Panc1 (cell line): ENCODE measurements at regions not wholly inside any gene's neighbourhood (a gene's known extent, or its start where the extent isn't known, plus 50 kb on each side); places are given as distances from the start of the nearest gene placed in this dataset.

Experiments
- ATAC-seq: fragments of 200-7000 bp; cut with Tn5 transposase; 2 replicates; pipeline ENCODE4 v1.9.1; 2020; ENCODE audit warnings: mild to moderate bottlenecking, moderate library complexity
- BruUV-seq: library from RNA; stranded (reverse); fragments of 400-500 nt; replicated peaks from 2 replicates; lab custom pipeline; 2021; lab: Mats Ljungman, UMichigan
- CTCF ChIA-PET: fragments of 300-600 bp; sonication (Branson Sonifier 250); formaldehyde crosslinking; loops from one replicate; lab custom pipeline; 2022; ENCODE audit warnings: antibody characterized with exemption; lab: Charles Lee
- POLR2A ChIA-PET: fragments of 300-600 bp; sonication (Branson Sonifier 250); formaldehyde crosslinking; loops from one replicate; lab custom pipeline; 2022; ENCODE audit warnings: antibody characterized with exemption; lab: Charles Lee
- DNase-seq: peaks from one replicate; pipeline ENCODE4 v3.0.0-alpha.2; 2010; ENCODE audit warnings: low read depth, low spot score
- H3K27ac ChIP-seq: 2 replicates; pipeline ENCODE4 v1.5.1; 2011; ENCODE audit warnings: mild to moderate bottlenecking, low read length, inconsistent platforms
- H3K27me3 ChIP-seq: fragments of 200-500 bp; sonication (Bioruptor generic); 2 replicates; pipeline ENCODE4 v1.6.0; 2014; ENCODE audit warnings: low read length, inconsistent platforms; ENCODE audit not compliant: control insufficient read depth, insufficient read depth
- H3K36me3 ChIP-seq: fragments of 200-500 bp; sonication (Bioruptor generic); 2 replicates; pipeline ENCODE4 v1.5.1; 2014; ENCODE audit warnings: inconsistent platforms, mild to moderate bottlenecking, low read length, moderate library complexity; ENCODE audit not compliant: control insufficient read depth, insufficient read depth
- H3K4me1 ChIP-seq: 2 replicates; pipeline ENCODE4 v1.5.1; 2011; ENCODE audit warnings: inconsistent platforms, mild to moderate bottlenecking, low read length, moderate library complexity; ENCODE audit not compliant: control insufficient read depth, insufficient read depth
- H3K4me3 ChIP-seq, 2 experiments: 2 replicates each; pipeline ENCODE4 v1.5.1; 2011 to 2012; ENCODE audit warnings: low read depth in 2 of 2, low read length in 2 of 2, mild to moderate bottlenecking in 2 of 2, inconsistent platforms in 1 of 2, moderate library complexity in 1 of 2
- H3K9me3 ChIP-seq: fragments of 200-500 bp; sonication (Bioruptor generic); 2 replicates; pipeline ENCODE4 v1.5.1; 2014; ENCODE audit warnings: low read depth, mild to moderate bottlenecking, inconsistent platforms, low read length, moderate library complexity; ENCODE audit not compliant: control insufficient read depth, insufficient read depth
- POLR2AphosphoS5 ChIP-seq: IDR thresholded peaks from 2 replicates; pipeline ENCODE4 v1.6.1; 2012; ENCODE audit warnings: mild to moderate bottlenecking, low read depth, low read length, moderate library complexity
- SIN3A ChIP-seq: IDR thresholded peaks from 2 replicates; pipeline ENCODE4 v1.6.1; 2012; ENCODE audit warnings: low read depth, mild to moderate bottlenecking, low read length, moderate library complexity, borderline replicate concordance; ENCODE audit not compliant: insufficient read depth
- TCF7L2 ChIP-seq: IDR thresholded peaks from 2 replicates; pipeline ENCODE4 v1.6.1; 2011; ENCODE audit warnings: mild to moderate bottlenecking, low read depth, low read length, inconsistent platforms
- in situ Hi-C: cut with HindIII; loops from 2 replicates; pipeline ENCODE4 v1.10.0; 2016; ENCODE audit warnings: low sequenced_read_pairs, low pct_unique_long_range_greater_than_20kb
- intact Hi-C: fragments of 100-400 bp; cut with micrococcal nuclease; formaldehyde crosslinking; loops from one replicate; pipeline ENCODE4 v1.10.0; 2022; ENCODE audit not compliant: unreplicated experiment
- TF ChIP-seq, protein P1 (sequence below), 2 experiments: IDR thresholded peaks; 2 replicates each; pipeline ENCODE4 v1.6.1; 2011 to 2012; ENCODE audit warnings: low read depth in 2 of 2, control low read depth in 1 of 2, low read length in 1 of 2, mild to moderate bottlenecking in 1 of 2, moderate library complexity in 1 of 2; ENCODE audit not compliant: insufficient read depth in 1 of 2
- TF ChIP-seq, protein P2 (sequence below): fragments of 450-650 bp; IDR thresholded peaks from 2 replicates; pipeline ENCODE4 v1.5.1; 2017; ENCODE audit warnings: mild to moderate bottlenecking

DNA sequence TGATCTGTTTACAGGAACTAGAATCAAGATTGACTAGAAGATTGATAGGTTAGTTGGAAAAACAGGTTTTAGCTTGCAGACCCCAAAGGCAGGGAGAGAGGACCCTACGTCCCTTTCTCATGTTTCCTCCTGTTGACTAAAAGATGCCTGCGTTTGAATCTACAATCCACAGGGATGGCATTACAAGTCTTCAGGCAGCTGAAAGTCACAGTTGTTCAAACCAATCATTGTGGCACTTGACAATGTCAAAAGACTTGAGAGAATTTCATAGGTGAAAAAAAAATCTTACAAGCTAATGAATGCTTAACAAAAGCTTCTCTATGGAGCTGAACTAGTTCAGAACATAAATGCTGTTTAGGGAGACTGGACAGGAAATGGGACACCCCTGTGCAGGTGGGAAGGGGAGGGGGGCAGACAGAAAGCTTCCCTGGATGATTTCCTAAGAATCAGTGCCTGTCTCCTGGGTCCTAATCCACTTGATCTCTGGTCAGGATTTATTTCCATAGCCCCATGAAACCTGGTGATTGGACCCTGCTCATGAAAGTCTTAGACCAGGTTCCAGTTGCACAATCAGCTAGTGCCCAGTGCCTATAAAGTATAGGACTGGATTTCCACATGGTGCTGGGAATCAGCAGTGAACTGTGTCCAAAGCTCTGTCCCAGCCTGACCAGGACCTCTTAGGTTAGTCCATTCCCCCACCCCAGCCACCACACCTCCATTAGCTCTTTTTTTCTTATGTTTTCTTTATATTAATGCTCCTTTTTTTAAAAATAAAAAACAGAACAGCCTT is 91.6 kb upstream of the BCAR3 start:
- ChIA-PET POLR2A (no interaction called here), CTCF (no interaction called here)
- intact Hi-C loops, result no loop called here
- TF ChIP-seq POLR2AphosphoS5 (no peak), SIN3A (no peak), TCF7L2 (no peak)
- TF ChIP-seq, protein P1, sequence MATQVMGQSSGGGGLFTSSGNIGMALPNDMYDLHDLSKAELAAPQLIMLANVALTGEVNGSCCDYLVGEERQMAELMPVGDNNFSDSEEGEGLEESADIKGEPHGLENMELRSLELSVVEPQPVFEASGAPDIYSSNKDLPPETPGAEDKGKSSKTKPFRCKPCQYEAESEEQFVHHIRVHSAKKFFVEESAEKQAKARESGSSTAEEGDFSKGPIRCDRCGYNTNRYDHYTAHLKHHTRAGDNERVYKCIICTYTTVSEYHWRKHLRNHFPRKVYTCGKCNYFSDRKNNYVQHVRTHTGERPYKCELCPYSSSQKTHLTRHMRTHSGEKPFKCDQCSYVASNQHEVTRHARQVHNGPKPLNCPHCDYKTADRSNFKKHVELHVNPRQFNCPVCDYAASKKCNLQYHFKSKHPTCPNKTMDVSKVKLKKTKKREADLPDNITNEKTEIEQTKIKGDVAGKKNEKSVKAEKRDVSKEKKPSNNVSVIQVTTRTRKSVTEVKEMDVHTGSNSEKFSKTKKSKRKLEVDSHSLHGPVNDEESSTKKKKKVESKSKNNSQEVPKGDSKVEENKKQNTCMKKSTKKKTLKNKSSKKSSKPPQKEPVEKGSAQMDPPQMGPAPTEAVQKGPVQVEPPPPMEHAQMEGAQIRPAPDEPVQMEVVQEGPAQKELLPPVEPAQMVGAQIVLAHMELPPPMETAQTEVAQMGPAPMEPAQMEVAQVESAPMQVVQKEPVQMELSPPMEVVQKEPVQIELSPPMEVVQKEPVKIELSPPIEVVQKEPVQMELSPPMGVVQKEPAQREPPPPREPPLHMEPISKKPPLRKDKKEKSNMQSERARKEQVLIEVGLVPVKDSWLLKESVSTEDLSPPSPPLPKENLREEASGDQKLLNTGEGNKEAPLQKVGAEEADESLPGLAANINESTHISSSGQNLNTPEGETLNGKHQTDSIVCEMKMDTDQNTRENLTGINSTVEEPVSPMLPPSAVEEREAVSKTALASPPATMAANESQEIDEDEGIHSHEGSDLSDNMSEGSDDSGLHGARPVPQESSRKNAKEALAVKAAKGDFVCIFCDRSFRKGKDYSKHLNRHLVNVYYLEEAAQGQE (IDR thresholded peaks at IDR 0.05; ENCODE audit: insufficient read depth in 1 of 2, low read depth in 2 of 2, low read length in 1 of 2), result no peak
- TF ChIP-seq, protein P2, sequence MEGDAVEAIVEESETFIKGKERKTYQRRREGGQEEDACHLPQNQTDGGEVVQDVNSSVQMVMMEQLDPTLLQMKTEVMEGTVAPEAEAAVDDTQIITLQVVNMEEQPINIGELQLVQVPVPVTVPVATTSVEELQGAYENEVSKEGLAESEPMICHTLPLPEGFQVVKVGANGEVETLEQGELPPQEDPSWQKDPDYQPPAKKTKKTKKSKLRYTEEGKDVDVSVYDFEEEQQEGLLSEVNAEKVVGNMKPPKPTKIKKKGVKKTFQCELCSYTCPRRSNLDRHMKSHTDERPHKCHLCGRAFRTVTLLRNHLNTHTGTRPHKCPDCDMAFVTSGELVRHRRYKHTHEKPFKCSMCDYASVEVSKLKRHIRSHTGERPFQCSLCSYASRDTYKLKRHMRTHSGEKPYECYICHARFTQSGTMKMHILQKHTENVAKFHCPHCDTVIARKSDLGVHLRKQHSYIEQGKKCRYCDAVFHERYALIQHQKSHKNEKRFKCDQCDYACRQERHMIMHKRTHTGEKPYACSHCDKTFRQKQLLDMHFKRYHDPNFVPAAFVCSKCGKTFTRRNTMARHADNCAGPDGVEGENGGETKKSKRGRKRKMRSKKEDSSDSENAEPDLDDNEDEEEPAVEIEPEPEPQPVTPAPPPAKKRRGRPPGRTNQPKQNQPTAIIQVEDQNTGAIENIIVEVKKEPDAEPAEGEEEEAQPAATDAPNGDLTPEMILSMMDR, result no peak
- H3K36me3 ChIP-seq, result no peaks in the 10 kb centered on the region
- H3K9me3 ChIP-seq, result no peaks in the 10 kb centered on the region
- H3K27me3 ChIP-seq, result no peaks in the 10 kb centered on the region
- no peak overlapping the region; the same call in 1 of the 2 replicates for H3K27ac ChIP-seq
- H3K4me3 ChIP-seq, result no peak overlapping the region
- no peaks in the 10 kb centered on the region; the same call in 1 of the 2 replicates for H3K4me1 ChIP-seq
- in situ Hi-C loops, result no loop called here
- no peak for DNase-seq
- no TSS peak for BruUV-seq
- no peak for ATAC-seq

DNA sequence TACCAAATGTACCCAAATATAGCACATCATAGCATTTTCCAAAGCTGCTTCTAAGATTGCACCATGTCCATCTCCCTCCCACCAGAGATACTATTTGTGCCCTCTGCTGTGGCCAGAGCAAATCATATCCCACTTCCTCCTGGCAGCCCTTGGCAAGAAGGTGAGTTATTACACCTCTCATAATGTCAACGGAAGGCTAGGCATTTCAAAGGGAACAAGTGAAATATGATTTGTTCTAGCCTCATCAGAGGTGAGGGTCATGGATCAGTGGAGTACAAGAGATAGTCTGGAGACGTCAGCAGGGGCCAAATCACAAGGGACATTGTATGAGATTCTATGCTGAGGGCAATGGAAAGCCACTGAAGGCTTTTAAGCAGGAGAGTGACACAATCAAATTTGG is 90.2 kb upstream of the BCAR3 start:
- Histone ChIP-seq H3K9me3 (no peaks in the 10 kb centered on the region), H3K4me3 (no peak overlapping the region), H3K4me1 (no peaks in the 10 kb centered on the region; the same call in 1 of the 2 replicates), H3K27me3 (no peaks in the 10 kb centered on the region), H3K27ac (peak overlapping the region; percentile 31; the same call in 1 of the 2 replicates), H3K36me3 (no peaks in the 10 kb centered on the region)
- no peak for ATAC-seq
- TF ChIP-seq SIN3A (no peak), POLR2AphosphoS5 (no peak), TCF7L2 (no peak)
- TF ChIP-seq, protein P2, result no peak
- TF ChIP-seq, protein P1 (IDR thresholded peaks at IDR 0.05; ENCODE audit: insufficient read depth in 1 of 2, low read depth in 2 of 2, low read length in 1 of 2), result no peak
- CTCF ChIA-PET, result no interaction called here
- no peak for DNase-seq
- intact Hi-C loops, result no loop called here
- in situ Hi-C loops, result no loop called here
- BruUV-seq, result no TSS peak
- POLR2A ChIA-PET, result no interaction called here
